ENCODE measurements at regions not wholly inside any gene's neighbourhood (a gene's known extent, or its start where the extent isn't known, plus 50 kb on each side); places are given as distances from the start of the nearest gene placed in this dataset.
A peak's percentile ranks its signal among the peaks of the same experiment; 100 is the strongest.

DNA sequence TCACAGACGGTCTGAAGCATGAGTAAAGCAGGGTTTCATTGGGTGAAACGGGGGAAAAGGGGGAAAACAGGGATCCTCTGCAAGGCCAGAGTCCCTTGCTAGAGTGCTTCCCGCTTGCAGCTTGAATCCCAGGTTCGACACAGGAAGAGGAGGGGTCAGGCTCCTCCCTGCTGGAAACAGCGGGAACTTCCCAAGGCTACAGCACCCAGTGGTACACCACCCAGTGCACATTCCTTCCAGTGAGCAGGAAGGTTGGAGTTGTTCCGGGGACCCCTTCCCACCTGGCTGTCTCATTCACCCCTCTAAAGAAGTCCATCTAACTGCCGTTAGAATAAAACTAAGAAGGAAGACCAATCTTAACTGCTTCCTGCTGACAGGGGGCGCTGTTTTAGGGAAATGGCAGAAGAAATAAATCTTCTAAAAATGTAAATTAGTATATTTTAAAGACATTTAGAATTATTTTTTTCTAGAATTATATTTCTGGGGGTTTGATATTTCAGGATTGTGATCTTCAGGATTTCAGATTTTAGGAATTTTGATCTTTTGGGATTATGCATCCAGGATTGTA lies 230.9 kb downstream of the RBM43 start:
- no peaks in the 10 kb centered on the region for H3K9me3 ChIP-seq (ENCODE audit: low read depth)
- peaks cover 34% of the 10 kb centered on the region for H3K4me1 ChIP-seq (ENCODE audit: insufficient read depth)
- no peak overlapping the region for H2AFZ ChIP-seq
- no peak for DNase-seq
- H4K20me1 ChIP-seq (ENCODE audit: insufficient read depth) = no peaks in the 10 kb centered on the region
- no peak overlapping the region for H3K27ac ChIP-seq
- H3K4me2 ChIP-seq (ENCODE audit: unreplicated experiment) = no peak overlapping the region
- in situ Hi-C loops (cut with MboI) = loop anchor here (25.0 kb wide), 2 partner anchors 418 to 1443 kb away; partner anchors contain the start of gene MMADHC
- H3F3A ChIP-seq (ENCODE audit: insufficient read depth) = peaks cover 50% of the 10 kb centered on the region
- H3K27me3 ChIP-seq (replicated peaks; ENCODE audit: insufficient read depth) = no peaks in the 10 kb centered on the region
- no peaks in the 10 kb centered on the region for H3K79me2 ChIP-seq (ENCODE audit: insufficient read depth)
- TF ChIP-seq EZH2phosphoT487 (IDR thresholded peaks at IDR 0.05; ENCODE audit: insufficient read depth, low read depth) (no peak), EZH2 (IDR thresholded peaks at IDR 0.05; ENCODE audit: insufficient read depth, poor library complexity, severe bottlenecking) (no peak)
- H3K9me2 ChIP-seq (ENCODE audit: insufficient read depth) = no peaks in the 10 kb centered on the region
- H3K9ac ChIP-seq = no peak overlapping the region
- WGBS, 2 experiments (ENCODE audit: low coverage in 1 of 2, low lambda C conversion rate in 2 of 2, missing lambda C conversion rate in 2 of 2) = 91 to 94% methylated on average over 8 of the region's 8 CpGs
- no peaks in the 10 kb centered on the region for H3K36me3 ChIP-seq (ENCODE audit: low read depth)
- H3K4me3 ChIP-seq = no peak overlapping the region

DNA sequence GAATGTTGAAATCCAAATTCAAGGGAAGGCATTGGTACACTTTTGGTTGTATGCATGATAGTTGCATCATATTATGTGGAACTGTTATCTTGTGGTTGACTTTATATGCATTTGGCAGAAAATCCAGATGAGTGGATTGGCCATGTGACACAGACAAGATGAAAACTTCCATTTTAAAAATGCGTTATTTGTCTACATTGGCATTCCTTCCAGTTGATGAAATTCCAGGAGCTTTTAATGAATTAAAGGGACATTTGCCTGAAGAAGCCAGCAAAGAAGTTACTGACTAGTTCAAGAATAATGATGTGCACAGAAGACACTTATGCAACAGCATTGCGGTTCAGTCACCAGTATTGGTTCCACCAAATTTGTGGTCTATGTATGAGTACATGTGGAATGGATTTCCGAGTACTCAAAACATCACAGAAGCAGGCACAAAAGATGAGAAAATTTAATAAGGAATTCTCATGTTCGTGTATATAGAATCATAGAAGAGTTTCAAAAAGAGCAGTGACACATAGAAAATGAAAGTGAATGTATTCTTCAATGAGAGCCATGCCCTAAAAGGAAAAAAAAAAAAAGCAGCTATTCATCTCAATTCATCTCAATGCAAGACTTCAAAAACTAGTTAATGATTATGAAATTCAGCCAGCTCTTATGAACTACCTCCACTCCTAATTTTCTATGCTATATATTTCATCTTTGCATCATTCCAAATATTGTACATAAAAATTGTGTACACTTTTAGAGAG lies 232.1 kb downstream of the RBM43 start:
- H4K20me1 ChIP-seq (ENCODE audit: insufficient read depth) = no peaks in the 10 kb centered on the region
- no peaks in the 10 kb centered on the region for H3K9me3 ChIP-seq (ENCODE audit: low read depth)
- H3K27me3 ChIP-seq (replicated peaks; ENCODE audit: insufficient read depth) = no peaks in the 10 kb centered on the region
- H3K4me2 ChIP-seq (ENCODE audit: unreplicated experiment) = peak overlapping the region; percentile 49
- H3K79me2 ChIP-seq (ENCODE audit: insufficient read depth) = no peaks in the 10 kb centered on the region
- peak overlapping the region; percentile 45 for H3K4me3 ChIP-seq
- H3K36me3 ChIP-seq (ENCODE audit: low read depth) = no peaks in the 10 kb centered on the region
- peak overlapping the region; percentile 56 for H3K27ac ChIP-seq
- in situ Hi-C loops (cut with MboI) = loop anchor here (25.0 kb wide), 2 partner anchors 417 to 1442 kb away; partner anchors contain the start of gene MMADHC
- no peaks in the 10 kb centered on the region for H3K9me2 ChIP-seq (ENCODE audit: insufficient read depth)
- 32 to 33% methylated on average over 4 of the region's 4 CpGs for WGBS, 2 experiments (ENCODE audit: low coverage in 1 of 2, low lambda C conversion rate in 2 of 2, missing lambda C conversion rate in 2 of 2)
- no peak for TF ChIP-seq EZH2phosphoT487 (IDR thresholded peaks at IDR 0.05; ENCODE audit: insufficient read depth, low read depth)
- no peak for TF ChIP-seq EZH2 (IDR thresholded peaks at IDR 0.05; ENCODE audit: insufficient read depth, poor library complexity, severe bottlenecking)
- H3K4me1 ChIP-seq (ENCODE audit: insufficient read depth) = peaks cover 34% of the 10 kb centered on the region
- H3F3A ChIP-seq (ENCODE audit: insufficient read depth) = peaks cover 50% of the 10 kb centered on the region
- peak; percentile 89 for DNase-seq
- no peak overlapping the region for H3K9ac ChIP-seq
- H2AFZ ChIP-seq = no peak overlapping the region

DNA sequence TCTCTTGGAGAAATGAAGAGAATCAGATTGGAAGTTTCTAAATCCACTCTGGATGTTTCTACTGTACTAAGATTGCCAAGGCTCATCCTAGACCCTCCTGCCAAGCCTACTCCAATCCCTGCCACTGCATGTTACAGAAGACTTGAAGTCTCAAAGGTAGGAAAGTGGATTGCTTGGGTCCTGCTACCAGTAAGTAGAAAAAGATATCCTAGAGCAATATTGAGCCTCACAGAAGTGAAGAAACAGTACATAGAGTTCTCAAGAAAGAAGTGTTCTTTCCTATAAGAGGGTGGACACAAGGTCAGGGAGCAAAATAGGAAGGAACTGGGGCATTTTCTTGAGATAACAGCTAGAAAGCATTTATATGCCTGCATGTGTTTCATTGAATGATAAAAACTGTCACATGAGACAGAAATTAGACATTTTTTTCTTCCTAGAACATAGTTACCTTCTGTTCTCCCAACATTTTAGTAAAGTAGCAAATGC lies 232.9 kb downstream of the RBM43 start:
- H3K4me2 ChIP-seq (ENCODE audit: unreplicated experiment) = peak overlapping the region; percentile 49
- H3K9ac ChIP-seq = no peak overlapping the region

DNA sequence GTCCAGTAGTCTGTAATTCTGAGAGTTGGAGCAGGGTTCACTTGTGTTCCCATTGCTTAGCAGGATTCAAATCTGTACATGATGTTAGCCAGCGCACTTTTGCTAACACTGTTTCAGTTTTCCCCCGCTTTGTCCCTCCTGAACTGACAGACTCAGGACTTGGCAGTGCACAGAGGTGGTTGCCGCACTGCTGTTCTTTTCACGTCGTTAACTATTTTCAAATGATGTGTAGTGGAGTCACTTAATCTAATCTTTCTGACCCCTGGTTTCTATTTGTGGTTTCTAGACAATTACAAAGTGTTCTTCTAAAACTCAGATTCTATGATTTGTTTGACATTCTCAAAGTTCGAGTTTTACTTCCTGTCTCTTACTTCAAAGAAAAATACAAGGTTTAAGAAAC lies 234.5 kb downstream of the RBM43 start:
- Histone ChIP-seq H3K79me2 (ENCODE audit: insufficient read depth) (no peaks in the 10 kb centered on the region), H4K20me1 (ENCODE audit: insufficient read depth) (no peaks in the 10 kb centered on the region), H3K27ac (no peak overlapping the region), H3K4me2 (ENCODE audit: unreplicated experiment) (no peak overlapping the region), H3K4me3 (no peak overlapping the region), H3K36me3 (ENCODE audit: low read depth) (no peaks in the 10 kb centered on the region), H3K9me2 (ENCODE audit: insufficient read depth) (no peaks in the 10 kb centered on the region), H3K9me3 (ENCODE audit: low read depth) (no peaks in the 10 kb centered on the region), H2AFZ (no peak overlapping the region), H3K4me1 (ENCODE audit: insufficient read depth) (peaks cover 16% of the 10 kb centered on the region), H3K27me3 (replicated peaks; ENCODE audit: insufficient read depth) (no peaks in the 10 kb centered on the region), H3K9ac (no peak overlapping the region), H3F3A (ENCODE audit: insufficient read depth) (peaks cover 29% of the 10 kb centered on the region)
- in situ Hi-C loops (cut with MboI) = loop anchor here (25.0 kb wide), 2 partner anchors 415 to 1440 kb away; partner anchors contain the start of gene MMADHC
- 91 to 98% methylated on average over 6 of the region's 6 CpGs for WGBS, 2 experiments (ENCODE audit: low coverage in 1 of 2, low lambda C conversion rate in 2 of 2, missing lambda C conversion rate in 2 of 2)
- DNase-seq = no peak
- TF ChIP-seq EZH2phosphoT487 (IDR thresholded peaks at IDR 0.05; ENCODE audit: insufficient read depth, low read depth) (no peak), EZH2 (IDR thresholded peaks at IDR 0.05; ENCODE audit: insufficient read depth, poor library complexity, severe bottlenecking) (no peak)

More for the DNA sequence above, 232.9 kb downstream of the RBM43 start:
- Histone ChIP-seq H3K9me3 (ENCODE audit: low read depth) (no peaks in the 10 kb centered on the region), H3K27ac (peak overlapping the region; percentile 56), H3K9me2 (ENCODE audit: insufficient read depth) (no peaks in the 10 kb centered on the region), H3F3A (ENCODE audit: insufficient read depth) (peaks cover 43% of the 10 kb centered on the region), H3K4me1 (ENCODE audit: insufficient read depth) (peaks cover 29% of the 10 kb centered on the region), H3K27me3 (replicated peaks; ENCODE audit: insufficient read depth) (no peaks in the 10 kb centered on the region), H3K36me3 (ENCODE audit: low read depth) (no peaks in the 10 kb centered on the region), H2AFZ (peak overlapping the region; percentile 25; the same call in 1 of the 2 replicates), H3K4me3 (no peak overlapping the region), H3K79me2 (ENCODE audit: insufficient read depth) (no peaks in the 10 kb centered on the region), H4K20me1 (ENCODE audit: insufficient read depth) (no peaks in the 10 kb centered on the region)
- in situ Hi-C loops (cut with MboI) = loop anchor here (25.0 kb wide), 2 partner anchors 416 to 1441 kb away; partner anchors contain the start of gene MMADHC
- TF ChIP-seq EZH2 (IDR thresholded peaks at IDR 0.05; ENCODE audit: insufficient read depth, poor library complexity, severe bottlenecking) = no peak
- TF ChIP-seq EZH2phosphoT487 (IDR thresholded peaks at IDR 0.05; ENCODE audit: insufficient read depth, low read depth) = no peak
- DNase-seq = no peak
